Uterus (tissue), 2 donors: ENCODE measurements at regions not wholly inside any gene's neighbourhood (a gene's known extent, or its start where the extent isn't known, plus 50 kb on each side); places are given as distances from the start of the nearest gene placed in this dataset.

ENCODE experiments used
- CTCF ChIP-seq, 4 experiments: fragments of 200-600 bp in 2 of 4; fragments of 450-650 bp in 2 of 4; sonication (generic) in 2 of 4; IDR thresholded peaks; one replicate each; pipeline ENCODE4 v1.5.1; 2016 to 2019; ENCODE audit warnings: antibody characterized with exemption in 4 of 4, mild to moderate bottlenecking in 2 of 4, moderate library complexity in 1 of 4
- POLR2A ChIP-seq, 2 donors: fragments of 450-650 bp; IDR thresholded peaks; one replicate each; pipeline ENCODE4 v1.6.1; 2016; ENCODE audit warnings: antibody characterized with exemption in 2 of 2, mild to moderate bottlenecking in 1 of 2, moderate library complexity in 1 of 2

GRCh38 chr6:15066089-15066758, 179.6 kb upstream of the JARID2 start:
- no peak for TF ChIP-seq CTCF (IDR thresholded peaks at IDR 0.05)
- TF ChIP-seq POLR2A (IDR thresholded peaks at IDR 0.05), result no peak
